ENCODE measurements at regions not wholly inside any gene's neighbourhood (a gene's known extent, or its start where the extent isn't known, plus 50 kb on each side); places are given as distances from the start of the nearest gene placed in this dataset.

- TF ChIP-seq NCOR1 (IDR thresholded peaks at IDR 0.05) (peak; percentile 90), MEIS2 (IDR thresholded peaks at IDR 0.05; ENCODE audit: partially characterized antibody) (peak; percentile 100), TEAD4 (IDR thresholded peaks at IDR 0.05; ENCODE audit: low read length) (peak; percentile 94), TEAD4 (CRISPR knock-in tag; IDR thresholded peaks at IDR 0.05; ENCODE audit: borderline replicate concordance) (no peak), DMBX1 (CRISPR knock-in tag; IDR thresholded peaks at IDR 0.05; ENCODE audit: borderline replicate concordance) (0 out of 2 replicates have a peak, but pooled peaks have one; percentile 53), ZNF24 (IDR thresholded peaks at IDR 0.05) (no peak), ZNF551 (CRISPR knock-in tag; IDR thresholded peaks at IDR 0.05) (no peak), SOX6 (IDR thresholded peaks at IDR 0.05) (peak; percentile 68), STAT5A (IDR thresholded peaks at IDR 0.05; ENCODE audit: borderline replicate concordance, low read length) (peak; percentile 80), NCOA1 (IDR thresholded peaks at IDR 0.05; ENCODE audit: low read depth) (peak; percentile 77), EP300 (IDR thresholded peaks at IDR 0.05; ENCODE audit: low read length) (peak; percentile 86), KLF16 (IDR thresholded peaks at IDR 0.05) (peak; percentile 80), GTF2E2 (tag; IDR thresholded peaks at IDR 0.05) (no peak), HMGN3 (IDR thresholded peaks at IDR 0.05; ENCODE audit: borderline replicate concordance, extremely low read depth, insufficient read length, low read depth, low read length) (no peak), TCF3 (CRISPR knock-in tag; IDR thresholded peaks at IDR 0.05) (peak; percentile 94), CBX3 (IDR thresholded peaks at IDR 0.05; ENCODE audit: borderline replicate concordance in 1 of 2, low read length in 2 of 2) (0 out of 3 replicates have a peak, but pooled peaks of 1 of the 2 experiments have one; percentile 22), ZC3H4 (CRISPR knock-in tag; IDR thresholded peaks at IDR 0.05; ENCODE audit: borderline replicate concordance) (no peak), CCNT2 (IDR thresholded peaks at IDR 0.05; ENCODE audit: borderline replicate concordance, extremely low read depth, insufficient read length, low read depth, low read length) (no peak), FOXA3 (CRISPR knock-in tag; conservative IDR thresholded peaks at IDR 0.05 in 1 of 2, IDR thresholded peaks at IDR 0.05 in 1 of 2) (no peak), KAT7 (CRISPR knock-in tag; IDR thresholded peaks at IDR 0.05; ENCODE audit: borderline replicate concordance) (no peak), LEF1 (IDR thresholded peaks at IDR 0.05) (peak; percentile 69), ATF1 (CRISPR knock-in tag; IDR thresholded peaks at IDR 0.05) (peak; percentile 54; the same call in 1 of the 2 replicates), ATF1 (tag; IDR thresholded peaks at IDR 0.05) (peak; percentile 97), ZNF175 (CRISPR knock-in tag; IDR thresholded peaks at IDR 0.05; ENCODE audit: low read depth) (0 out of 2 replicates have a peak, but pooled peaks have one; percentile 46), ZNF140 (CRISPR knock-in tag; IDR thresholded peaks at IDR 0.05) (no peak), HDAC3 (IDR thresholded peaks at IDR 0.05; ENCODE audit: borderline replicate concordance, partially characterized antibody) (peak; percentile 72), U2AF2 (optimal IDR thresholded peaks at IDR 0.05; ENCODE audit: low read depth, low read length) (no peak)
- TF ChIP-seq, protein P1, sequence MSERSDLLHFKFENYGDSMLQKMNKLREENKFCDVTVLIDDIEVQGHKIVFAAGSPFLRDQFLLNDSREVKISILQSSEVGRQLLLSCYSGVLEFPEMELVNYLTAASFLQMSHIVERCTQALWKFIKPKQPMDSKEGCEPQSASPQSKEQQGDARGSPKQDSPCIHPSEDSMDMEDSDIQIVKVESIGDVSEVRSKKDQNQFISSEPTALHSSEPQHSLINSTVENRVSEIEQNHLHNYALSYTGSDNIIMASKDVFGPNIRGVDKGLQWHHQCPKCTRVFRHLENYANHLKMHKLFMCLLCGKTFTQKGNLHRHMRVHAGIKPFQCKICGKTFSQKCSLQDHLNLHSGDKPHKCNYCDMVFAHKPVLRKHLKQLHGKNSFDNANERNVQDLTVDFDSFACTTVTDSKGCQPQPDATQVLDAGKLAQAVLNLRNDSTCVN (CRISPR knock-in tag; IDR thresholded peaks at IDR 0.05) = no peak
Measured at GRCh38 chrX:39693298-39693697, 404.5 kb downstream of the BCOR start (continued).
